Epidermal melanocyte (primary cell): ENCODE measurements at regions not wholly inside any gene's neighbourhood (a gene's known extent, or its start where the extent isn't known, plus 50 kb on each side); places are given as distances from the start of the nearest gene placed in this dataset.

ENCODE experiments used
- DNase-seq: peaks from one replicate; pipeline ENCODE4 v3.0.0; 2011; ENCODE audit warnings: low spot score; ENCODE audit not compliant: insufficient read length

DNA sequence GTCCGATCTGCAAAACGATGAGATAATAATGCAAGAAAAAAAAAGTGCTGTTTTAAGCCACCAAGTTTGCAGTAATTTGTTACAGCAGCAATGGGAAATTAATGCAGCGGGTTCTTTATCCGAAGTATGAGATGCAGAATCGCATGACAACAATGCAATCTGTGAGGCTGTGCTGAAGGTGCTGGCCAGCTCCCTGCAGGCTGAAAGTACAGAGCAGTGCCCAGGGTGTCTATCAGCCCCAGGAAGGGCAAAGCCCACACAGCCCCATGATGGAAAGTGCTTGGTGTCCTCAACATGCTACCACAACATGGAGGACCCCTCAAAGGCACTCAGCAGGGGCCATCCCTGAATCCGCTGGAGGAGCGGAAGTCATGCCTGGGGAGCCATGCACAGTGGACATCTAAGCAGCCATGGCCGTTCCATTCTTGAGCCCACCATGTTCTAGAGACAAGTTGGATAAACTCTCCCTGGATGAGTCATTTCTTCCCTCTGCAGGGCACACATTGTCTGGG lies 199.5 kb upstream of the PFKP start:
- DNase-seq = no peak

DNA sequence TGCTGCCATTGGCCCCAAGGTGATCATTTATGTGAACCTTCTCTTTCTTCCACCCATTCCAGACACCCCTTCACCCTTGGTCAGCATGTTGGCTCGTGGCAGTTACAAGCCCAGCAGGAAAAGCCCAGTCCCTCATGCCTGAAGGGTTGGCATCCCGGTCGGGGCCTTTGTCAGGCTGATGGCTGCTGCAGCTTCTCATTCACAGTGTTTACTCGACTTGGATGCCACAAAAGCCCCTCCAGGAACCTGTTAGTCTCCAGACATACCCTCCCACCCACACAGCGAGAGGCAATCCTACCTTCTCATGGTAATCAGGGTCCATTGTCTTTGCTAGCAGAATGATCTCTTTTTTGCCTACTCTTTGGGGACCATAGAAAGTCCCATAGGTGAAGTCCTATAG lies 200.8 kb upstream of the PFKP start:
- DNase-seq = no peak

- no peak for DNase-seq
Observed at GRCh38 chr10:2861632-2862210, 205.6 kb upstream of the PFKP start.

DNA sequence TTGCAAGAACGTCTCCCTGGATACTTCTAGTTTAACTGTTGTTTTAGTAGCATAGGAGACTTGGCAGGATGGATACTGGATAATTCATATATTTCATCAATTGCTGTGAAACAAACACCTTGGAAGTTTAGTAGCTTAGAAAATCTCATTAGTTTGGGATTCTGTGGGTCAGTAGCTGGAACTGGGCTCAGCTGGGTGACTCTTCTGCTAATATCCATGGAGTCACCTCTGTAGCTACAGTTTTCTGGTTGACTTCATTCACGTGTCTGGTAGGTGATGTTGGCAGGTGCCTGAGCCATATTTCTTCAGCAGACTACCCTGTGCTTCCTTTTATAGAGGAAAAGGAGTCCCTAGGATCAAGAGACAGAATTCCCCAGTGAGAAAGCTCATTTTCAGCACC lies 208.9 kb upstream of the PFKP start:
- DNase-seq = no peak

- DNase-seq = no peak
Observed at GRCh38 chr10:2856598-2856997, 210.8 kb upstream of the PFKP start.

GRCh38 chr10:2852574-2853323 lies 214.6 kb upstream of the PFKP start:
- DNase-seq = no peak

DNA sequence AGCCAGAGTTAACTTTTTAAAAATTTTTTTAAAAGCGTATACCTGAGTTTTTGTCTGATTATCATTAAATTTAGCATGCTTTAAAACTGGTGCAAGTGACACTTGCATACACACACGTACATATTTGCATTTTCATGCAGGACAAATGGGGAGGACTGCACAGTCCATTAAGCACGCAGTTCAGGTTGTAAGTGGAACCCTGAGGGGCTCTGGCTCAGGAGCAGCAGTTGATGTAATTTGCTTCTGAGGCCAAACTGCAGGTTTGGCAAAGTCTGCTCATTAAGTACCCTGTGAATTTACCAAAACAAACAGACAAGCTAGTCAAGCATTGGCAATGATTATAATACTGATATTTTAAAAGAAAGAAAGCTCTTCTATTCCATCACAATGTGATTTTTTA lies 215.8 kb upstream of the PFKP start:
- no peak for DNase-seq

DNA sequence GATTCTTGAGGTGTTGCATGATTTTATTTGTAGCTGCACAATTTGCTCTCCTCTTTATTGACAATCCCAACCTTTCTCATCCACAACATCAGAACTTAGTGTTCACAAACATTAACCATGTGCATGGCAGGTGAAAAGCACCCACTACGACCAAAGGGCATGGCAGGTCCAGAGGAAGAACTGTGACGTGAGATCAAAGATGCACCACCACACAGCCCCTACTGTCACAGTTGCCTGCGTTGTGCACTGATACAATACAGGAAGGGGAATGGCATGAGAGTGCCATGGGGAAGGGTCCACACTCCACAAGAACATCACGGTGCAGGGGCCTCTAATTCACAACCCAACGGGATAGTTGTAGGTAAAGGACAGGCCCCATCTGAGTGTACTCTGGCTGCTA lies 217.1 kb upstream of the PFKP start:
- no peak for DNase-seq

DNA sequence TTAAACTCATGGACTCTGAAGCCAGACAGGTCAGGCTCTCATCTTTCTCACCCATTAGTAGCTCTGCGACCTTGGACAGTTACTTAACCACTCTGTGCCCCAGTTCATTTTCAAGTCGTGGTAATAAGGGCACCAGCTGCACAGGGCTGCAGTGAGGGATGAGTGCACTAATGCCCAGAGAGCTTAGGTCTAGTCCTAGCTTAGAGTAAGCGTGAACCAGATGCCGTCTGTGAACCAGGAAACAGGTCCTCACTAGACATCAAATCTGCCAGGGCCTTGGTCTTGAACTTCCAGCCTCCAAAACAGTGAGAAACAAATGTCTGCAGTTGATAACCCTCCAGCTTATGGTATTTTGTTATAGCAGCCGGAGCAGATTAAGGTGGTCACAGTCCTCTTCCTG lies 222.4 kb upstream of the PFKP start:
- no peak for DNase-seq

DNA sequence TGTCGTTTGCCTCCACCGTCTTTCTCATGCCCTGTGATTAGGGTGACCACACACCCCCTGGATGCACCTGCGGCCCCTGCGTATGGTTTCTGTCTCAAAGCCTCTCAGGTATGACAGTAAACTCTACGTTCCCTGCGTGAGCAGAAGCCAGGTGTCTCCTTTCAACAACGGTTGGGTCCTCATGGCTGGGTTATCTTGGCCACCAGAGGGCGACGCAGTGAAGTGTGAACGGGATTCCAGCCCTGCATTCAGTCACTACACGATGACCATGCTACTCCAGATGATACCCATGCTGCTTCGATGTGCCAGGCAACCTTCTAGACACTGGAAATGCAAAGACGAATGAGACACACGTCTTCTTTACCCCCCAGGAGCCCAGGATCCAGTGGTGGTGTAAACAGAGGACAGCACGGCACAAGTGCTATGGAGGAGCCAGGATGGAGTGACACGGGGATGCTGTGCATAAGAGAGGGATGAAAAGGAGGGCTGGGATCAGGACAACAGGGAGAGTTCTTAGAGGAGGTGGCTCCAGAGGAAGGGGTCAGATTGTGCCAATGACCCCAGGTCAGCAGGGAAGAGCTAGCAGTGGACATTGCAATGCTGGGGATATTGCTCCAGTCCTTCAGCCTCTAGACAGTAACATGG lies 228.1 kb upstream of the PFKP start:
- no peak for DNase-seq

DNA sequence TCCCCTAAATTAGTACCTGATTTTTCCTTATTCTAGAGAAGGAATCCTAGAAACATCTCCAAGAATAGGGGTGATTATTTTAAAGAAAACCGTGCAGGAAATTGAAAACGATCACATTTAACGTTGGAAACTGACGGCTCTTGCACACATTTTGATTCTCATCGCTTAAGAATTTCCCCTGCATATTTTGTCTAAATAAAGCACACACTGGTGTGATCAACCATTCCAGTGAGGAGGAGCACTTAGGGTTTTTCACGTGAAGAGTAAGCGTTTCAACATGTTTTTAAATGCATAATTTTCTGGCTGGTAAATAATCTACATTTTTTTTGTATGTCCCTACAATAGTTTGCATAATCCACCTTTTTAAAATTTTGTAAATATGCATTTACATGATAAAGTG lies 229.7 kb upstream of the PFKP start:
- no peak for DNase-seq

- no peak for DNase-seq
Observed at GRCh38 chr10:2836921-2837662, 230.3 kb upstream of the PFKP start.

DNA sequence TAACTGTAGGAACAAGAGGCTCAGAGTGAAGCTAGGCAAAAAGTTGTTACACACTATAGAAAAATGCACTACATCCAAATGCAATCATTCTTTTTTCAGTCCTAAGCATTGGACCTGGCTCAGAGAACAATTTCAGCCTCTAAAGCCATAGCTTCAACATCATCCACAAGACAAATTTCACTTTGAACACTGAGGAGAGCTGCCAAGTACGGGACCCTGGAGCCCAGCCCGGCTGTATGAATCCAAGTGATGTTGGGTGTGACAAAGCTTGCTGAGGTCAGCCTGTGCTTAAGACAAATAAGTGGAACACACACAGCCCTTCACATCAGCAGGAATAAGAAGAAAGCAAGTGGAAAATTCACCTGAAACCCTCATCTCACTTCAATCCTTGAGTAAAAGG lies 233.1 kb upstream of the PFKP start:
- no peak for DNase-seq

- DNase-seq = no peak
Observed at GRCh38 chr10:2831509-2831908, 235.8 kb upstream of the PFKP start.

GRCh38 chr10:2828741-2829140 lies 238.6 kb upstream of the PFKP start:
- no peak for DNase-seq

DNA sequence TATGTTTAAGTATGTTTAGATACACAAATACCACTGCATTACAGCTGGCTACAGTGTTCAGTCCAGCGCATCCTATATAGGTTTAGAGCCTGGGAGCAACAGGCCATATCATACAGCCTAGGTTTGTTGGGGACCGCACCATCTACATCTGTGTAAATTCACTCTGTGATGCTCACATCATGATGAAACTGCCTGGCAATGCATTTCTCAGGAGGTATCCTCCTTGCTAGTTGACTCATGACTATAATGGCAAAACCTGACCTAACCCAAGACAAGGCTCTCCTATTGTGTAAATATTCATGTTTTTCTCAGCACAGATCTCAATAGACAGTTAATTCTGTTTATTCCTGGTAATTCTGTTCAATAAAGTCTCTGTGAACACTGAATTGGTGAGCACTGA lies 240.7 kb upstream of the PFKP start:
- no peak for DNase-seq

DNA sequence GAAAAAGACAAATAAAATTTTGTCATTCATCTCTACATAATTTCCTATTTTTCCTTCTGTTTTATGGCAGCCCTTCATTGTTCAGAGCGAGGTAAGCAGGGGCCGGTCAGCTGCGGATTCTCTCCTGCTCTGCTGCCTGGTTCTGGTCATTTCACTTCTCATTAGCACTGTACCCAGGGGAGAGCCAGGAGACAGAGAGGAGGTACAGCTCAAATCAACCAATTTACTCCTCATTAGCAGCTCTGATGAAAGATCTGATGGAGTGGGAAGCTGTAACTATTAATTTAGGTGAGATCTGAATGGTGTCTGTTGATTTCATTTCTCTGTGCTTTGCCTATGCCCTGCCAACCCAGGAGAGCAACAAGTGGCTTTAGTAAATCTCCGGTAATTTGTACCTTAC lies 241.5 kb upstream of the PFKP start:
- no peak for DNase-seq

- no peak for DNase-seq
Observed at GRCh38 chr10:2817940-2818636, 249.3 kb upstream of the PFKP start.

- DNase-seq = no peak
Observed at GRCh38 chr10:2813693-2814092, 253.7 kb upstream of the PFKP start.

GRCh38 chr10:2813286-2813685 lies 254.1 kb upstream of the PFKP start:
- DNase-seq = no peak

DNA sequence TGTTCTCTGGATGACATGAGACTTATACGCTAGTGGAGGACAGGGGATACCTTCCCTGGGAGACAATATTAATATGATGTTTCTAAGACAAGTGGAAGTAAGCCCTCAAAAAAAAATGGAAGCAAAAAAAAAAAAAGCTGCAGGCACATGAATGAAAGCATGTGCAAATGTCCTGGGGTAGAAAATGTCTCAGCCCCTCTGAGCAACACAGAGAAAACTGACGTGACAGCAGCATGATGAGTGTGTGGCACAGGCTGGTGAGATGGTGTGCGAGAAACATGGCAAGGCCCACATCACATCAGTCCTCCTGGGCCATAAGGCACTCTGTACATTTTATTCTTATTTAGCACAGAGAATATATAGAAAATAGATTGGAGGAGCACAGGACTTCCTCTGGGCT lies 254.7 kb upstream of the PFKP start:
- DNase-seq = no peak
